HUES64 (cell line): ENCODE measurements at regions not wholly inside any gene's neighbourhood (a gene's known extent, or its start where the extent isn't known, plus 50 kb on each side); places are given as distances from the start of the nearest gene placed in this dataset.
"Not testable (repeated sequence)": the region's sequence is repeated elsewhere in the genome, so short reads cannot be mapped to it uniquely, and the experiment has no call there.

Experiments used
- H3K27ac ChIP-seq: 2 replicates; pipeline ENCODE4 v1.7.0; 2013; ENCODE audit warnings: low read depth, low read length, inconsistent platforms
- H3K27me3 ChIP-seq: 2 replicates; pipeline ENCODE4 v1.6.1; 2013; ENCODE audit warnings: mild to moderate bottlenecking, low read length; ENCODE audit not compliant: insufficient read depth
- H3K36me3 ChIP-seq: 2 replicates; pipeline ENCODE4 v1.6.1; 2013; ENCODE audit warnings: mild to moderate bottlenecking, low read length; ENCODE audit not compliant: insufficient read depth
- H3K4me1 ChIP-seq: 2 replicates; pipeline ENCODE4 v1.6.1; 2013; ENCODE audit warnings: mild to moderate bottlenecking, low read length, moderate library complexity; ENCODE audit not compliant: insufficient read depth
- H3K4me3 ChIP-seq: 2 replicates; pipeline ENCODE4 v1.5.1; 2013; ENCODE audit warnings: mild to moderate bottlenecking, low read length, moderate library complexity
- H3K9ac ChIP-seq: 2 replicates; pipeline ENCODE4 v1.6.1; 2013; ENCODE audit warnings: mild to moderate bottlenecking, low read depth, low read length
- H3K9me3 ChIP-seq: 2 replicates; pipeline ENCODE4 v1.6.1; 2013; ENCODE audit warnings: low read depth, low read length; ENCODE audit not compliant: insufficient read depth
- WGBS: fragments of 150-250, 120-280 bp; methylation state at CpG from one replicate; pipeline ENCODE4 v1.1.7; 2013; ENCODE audit warnings: missing lambda C conversion rate; 5-methylcytosine and 5-hydroxymethylcytosine counted together

DNA sequence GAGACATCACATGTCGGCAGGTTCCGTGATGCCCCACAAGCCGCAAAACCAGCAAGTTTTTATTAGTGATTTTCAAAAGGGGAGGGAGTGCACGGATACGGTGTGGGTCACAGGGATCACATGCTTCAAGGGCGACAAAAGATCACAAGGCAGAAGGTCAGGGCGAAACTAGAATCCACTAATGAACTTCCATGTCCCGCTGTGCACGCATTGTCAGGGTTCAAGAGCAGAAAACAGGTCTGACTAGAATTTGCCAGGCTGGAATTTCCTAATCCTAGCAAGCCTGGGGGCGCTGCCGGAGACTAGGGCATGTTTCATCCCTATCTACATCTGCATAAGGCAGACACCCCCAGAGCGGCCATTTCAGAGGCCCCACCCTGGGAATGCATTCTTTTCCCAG is 225.2 kb downstream of the NPHP4 start:
- H3K36me3 ChIP-seq, H3K4me3 ChIP-seq, H3K27me3 ChIP-seq, H3K9ac ChIP-seq, H3K9me3 ChIP-seq, H3K27ac ChIP-seq: not testable (repeated sequence)
- WGBS: 76% methylated on average over 12 of the region's 12 CpGs
- H3K4me1 ChIP-seq: peaks cover 12% of the 10 kb centered on the region; the same call in 1 of the 2 replicates

DNA sequence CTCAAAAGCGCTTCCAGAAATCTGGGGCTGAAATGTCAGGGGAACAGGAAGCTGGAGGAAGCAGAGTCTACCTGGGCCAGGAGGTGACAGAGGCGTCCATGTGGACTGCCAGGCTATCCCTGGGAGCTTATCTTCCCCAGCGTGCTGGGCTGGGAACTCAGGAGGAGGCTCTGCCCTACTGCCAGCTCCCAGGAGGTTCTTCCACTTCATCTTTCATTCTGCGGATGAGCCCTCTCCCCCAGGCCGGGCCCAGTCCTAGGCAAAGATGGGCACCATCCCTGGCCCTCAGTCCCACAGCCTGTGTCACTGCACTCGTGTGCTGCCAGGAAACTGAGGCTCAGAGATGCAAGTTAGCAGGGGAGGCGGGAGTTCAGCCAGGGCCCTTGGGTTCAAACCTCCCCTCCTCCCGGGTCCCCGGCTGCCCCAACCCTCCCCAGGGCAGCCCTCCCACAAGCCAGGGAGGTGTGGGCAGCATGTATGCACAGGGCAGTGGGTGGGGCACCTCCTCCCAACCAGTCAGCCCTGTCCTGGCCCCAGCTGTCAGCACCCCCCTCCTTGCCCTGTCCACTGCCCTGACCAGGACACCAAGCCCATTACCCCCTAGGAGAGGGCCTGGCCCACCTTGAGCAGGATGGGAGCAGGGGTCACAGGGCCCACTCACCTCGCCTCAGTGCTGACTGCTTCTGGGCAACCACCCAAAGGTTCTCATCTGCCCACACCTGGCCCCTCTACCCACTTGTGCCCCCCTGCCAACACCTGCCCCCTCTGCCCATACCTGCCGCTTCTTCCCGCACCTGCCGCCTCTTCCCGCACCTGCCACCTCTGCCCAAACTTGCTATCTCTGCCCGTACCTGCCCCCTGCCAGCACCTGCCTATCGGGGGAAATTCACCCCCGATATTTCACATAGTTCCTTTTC is 226.0 kb downstream of the NPHP4 start:
- Histone ChIP-seq H3K4me1 (peaks cover 12% of the 10 kb centered on the region; the same call in 1 of the 2 replicates), H3K9me3 (peaks cover 6% of the 10 kb centered on the region; the same call in 1 of the 2 replicates), H3K9ac (no peak overlapping the region), H3K36me3 (no peaks in the 10 kb centered on the region), H3K4me3 (no peak overlapping the region), H3K27ac (no peak overlapping the region), H3K27me3 (no peaks in the 10 kb centered on the region)
- 93% methylated on average over 17 of the region's 17 CpGs for WGBS

- H3K9ac ChIP-seq: no peak overlapping the region
- H3K27me3 ChIP-seq: no peaks in the 10 kb centered on the region
- peaks cover 9% of the 10 kb centered on the region; the same call in 1 of the 2 replicates for H3K9me3 ChIP-seq
- 57% methylated on average over 5 of the region's 5 CpGs for WGBS
- H3K27ac ChIP-seq: no peak overlapping the region
- no peak overlapping the region for H3K4me3 ChIP-seq
- peaks cover 12% of the 10 kb centered on the region; the same call in 1 of the 2 replicates for H3K4me1 ChIP-seq
- H3K36me3 ChIP-seq: no peaks in the 10 kb centered on the region
Measured at GRCh38 chr1:5765483-5765882, 226.7 kb downstream of the NPHP4 start.

DNA sequence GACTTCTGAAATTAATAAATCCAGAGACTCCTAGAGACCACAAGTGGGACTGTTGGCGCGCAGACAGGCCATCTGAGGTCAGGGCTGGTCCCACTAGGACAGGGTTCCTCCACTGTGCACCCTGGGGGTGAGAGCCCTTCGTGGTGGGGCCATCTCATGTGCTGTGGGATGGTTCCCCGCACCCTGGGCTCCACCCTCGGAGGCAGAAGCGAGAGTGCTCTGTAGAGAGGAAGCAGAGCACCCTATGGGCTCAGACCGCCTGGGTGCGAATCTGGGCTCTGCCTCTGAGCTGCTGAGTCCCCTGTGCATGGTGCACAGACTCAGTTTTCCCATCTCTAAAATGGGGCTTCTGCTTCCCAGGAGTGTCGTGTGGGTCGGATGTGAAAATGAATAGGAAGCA is 227.3 kb downstream of the NPHP4 start:
- H3K27me3 ChIP-seq: no peaks in the 10 kb centered on the region
- H3K4me3 ChIP-seq: no peak overlapping the region
- WGBS: 91% methylated on average over 10 of the region's 10 CpGs
- no peaks in the 10 kb centered on the region for H3K36me3 ChIP-seq
- peaks cover 9% of the 10 kb centered on the region; the same call in 1 of the 2 replicates for H3K9me3 ChIP-seq
- peaks cover 12% of the 10 kb centered on the region; the same call in 1 of the 2 replicates for H3K4me1 ChIP-seq
- H3K9ac ChIP-seq: no peak overlapping the region
- H3K27ac ChIP-seq: no peak overlapping the region

DNA sequence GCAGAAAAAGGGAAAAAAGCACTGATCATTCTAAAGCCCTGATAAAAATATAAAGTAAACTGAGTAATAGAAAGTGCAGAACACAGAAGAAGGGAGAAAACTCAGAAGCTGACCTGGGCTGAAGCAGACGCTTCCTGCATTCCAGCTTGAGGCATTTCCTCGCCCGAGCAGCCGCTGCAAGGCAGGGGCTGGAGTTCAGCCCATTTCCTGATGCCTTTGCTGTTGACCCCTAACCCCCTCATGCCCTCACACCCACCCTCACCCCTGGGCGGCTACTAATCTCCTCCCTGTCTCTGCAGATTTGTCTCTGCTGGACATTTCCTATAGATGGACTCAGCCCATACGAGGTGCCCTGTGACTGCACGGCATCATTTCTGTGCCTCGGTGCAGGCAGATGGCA is 227.8 kb downstream of the NPHP4 start:
- H3K9ac ChIP-seq: no peak overlapping the region
- 70% methylated on average over 8 of the region's 8 CpGs for WGBS
- no peak overlapping the region for H3K4me3 ChIP-seq
- H3K36me3 ChIP-seq: no peaks in the 10 kb centered on the region
- peaks cover 9% of the 10 kb centered on the region; the same call in 1 of the 2 replicates for H3K9me3 ChIP-seq
- H3K27ac ChIP-seq: no peak overlapping the region
- H3K4me1 ChIP-seq: peaks cover 12% of the 10 kb centered on the region; the same call in 1 of the 2 replicates
- no peaks in the 10 kb centered on the region for H3K27me3 ChIP-seq

GRCh38 chr1:5763696-5764370 is 228.4 kb downstream of the NPHP4 start:
- H3K4me3 ChIP-seq: no peak overlapping the region
- no peak overlapping the region for H3K9ac ChIP-seq
- WGBS: 87% methylated on average over 8 of the region's 8 CpGs
- H3K4me1 ChIP-seq: peaks cover 12% of the 10 kb centered on the region; the same call in 1 of the 2 replicates
- peaks cover 9% of the 10 kb centered on the region; the same call in 1 of the 2 replicates for H3K9me3 ChIP-seq
- H3K27me3 ChIP-seq: no peaks in the 10 kb centered on the region
- H3K36me3 ChIP-seq: no peaks in the 10 kb centered on the region
- no peak overlapping the region for H3K27ac ChIP-seq

DNA sequence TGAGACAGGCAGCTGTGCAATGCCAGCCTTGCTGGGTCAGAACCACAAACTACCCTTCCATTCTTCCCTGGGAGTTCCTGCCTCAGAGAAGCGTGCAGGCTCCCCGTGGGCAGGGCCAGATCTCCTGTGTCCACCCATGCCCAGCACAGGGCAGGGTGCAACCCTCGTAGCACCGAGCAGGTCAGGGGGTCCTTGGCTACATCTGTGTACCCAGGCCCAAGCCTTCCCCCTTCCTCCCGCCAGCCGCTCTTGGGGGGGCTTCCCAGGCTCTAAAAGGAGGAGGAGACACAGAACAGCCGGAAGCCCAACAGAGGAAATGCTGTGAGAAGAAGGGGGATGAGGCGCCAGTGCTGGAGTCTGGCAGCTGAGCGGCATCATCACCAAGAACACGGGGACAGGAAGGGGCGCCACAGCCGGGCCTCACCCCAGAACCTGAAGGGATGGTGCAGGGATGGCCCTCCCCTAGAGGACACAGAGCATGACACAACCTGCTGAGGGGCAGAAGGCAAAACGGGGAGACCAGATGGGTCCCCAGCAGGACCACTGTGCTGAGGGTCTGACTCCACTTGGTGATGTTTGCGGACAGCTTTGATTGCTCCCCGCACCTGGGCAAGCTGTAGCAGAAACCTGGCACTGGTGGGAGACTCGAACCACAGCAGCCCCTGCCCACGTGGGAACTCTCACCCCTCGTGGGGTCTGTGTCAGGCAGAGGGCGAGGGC is 233.2 kb downstream of the NPHP4 start:
- WGBS: 87% methylated on average over 19 of the region's 19 CpGs
- Histone ChIP-seq H3K4me1 (no peaks in the 10 kb centered on the region), H3K9ac (no peak overlapping the region), H3K27me3 (no peaks in the 10 kb centered on the region), H3K9me3 (peaks cover 9% of the 10 kb centered on the region; the same call in 1 of the 2 replicates), H3K36me3 (no peaks in the 10 kb centered on the region), H3K27ac (no peak overlapping the region), H3K4me3 (no peak overlapping the region)

- peaks cover 7% of the 10 kb centered on the region; the same call in 1 of the 2 replicates for H3K9me3 ChIP-seq
- H3K9ac ChIP-seq: no peak overlapping the region
- WGBS: 92% methylated on average over 18 of the region's 18 CpGs
- no peaks in the 10 kb centered on the region for H3K27me3 ChIP-seq
- no peaks in the 10 kb centered on the region for H3K4me1 ChIP-seq
- no peak overlapping the region for H3K4me3 ChIP-seq
- no peak overlapping the region for H3K27ac ChIP-seq
- no peaks in the 10 kb centered on the region for H3K36me3 ChIP-seq
Measured at GRCh38 chr1:5758000-5758858, 234.0 kb downstream of the NPHP4 start.

DNA sequence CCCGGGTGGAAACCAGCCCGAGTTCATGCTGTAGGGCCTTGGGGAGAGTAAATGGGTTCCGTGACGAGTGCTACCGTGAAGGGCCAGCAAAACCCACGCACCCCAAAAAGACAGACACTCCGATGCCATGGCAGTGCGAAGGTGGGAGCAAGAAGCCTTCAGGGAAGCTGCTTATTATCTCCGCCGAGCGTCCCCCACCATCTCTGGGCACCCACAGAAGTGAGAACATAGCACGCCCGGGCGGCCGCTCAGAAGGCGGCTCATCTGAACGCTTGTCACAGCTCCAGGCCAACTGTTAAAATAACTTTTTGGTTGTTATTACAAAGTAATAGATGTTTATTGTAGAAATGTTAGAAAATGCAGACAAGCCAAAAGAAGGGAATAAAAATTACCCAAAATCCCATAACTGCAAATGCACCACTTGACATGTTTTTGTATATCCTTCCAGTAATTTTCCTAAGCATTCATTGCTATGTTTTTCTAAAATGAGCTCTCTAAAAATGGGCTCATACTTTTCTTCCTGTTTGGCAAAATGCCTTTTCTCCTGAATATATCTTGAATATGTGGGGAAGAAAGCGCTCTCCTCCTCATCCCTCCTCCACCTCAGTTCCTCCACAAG is 234.9 kb downstream of the NPHP4 start:
- Histone ChIP-seq H3K9ac (no peak overlapping the region), H3K9me3 (0 out of 2 replicates have a peak, but pooled peaks cover 5% of the 10 kb centered on the region), H3K36me3 (no peaks in the 10 kb centered on the region), H3K4me3 (no peak overlapping the region), H3K4me1 (peaks cover 2% of the 10 kb centered on the region), H3K27ac (no peak overlapping the region), H3K27me3 (no peaks in the 10 kb centered on the region)
- WGBS: 94% methylated on average over 17 of the region's 18 CpGs
